ENCODE measurements at regions not wholly inside any gene's neighbourhood (a gene's known extent, or its start where the extent isn't known, plus 50 kb on each side); places are given as distances from the start of the nearest gene placed in this dataset.

DNA sequence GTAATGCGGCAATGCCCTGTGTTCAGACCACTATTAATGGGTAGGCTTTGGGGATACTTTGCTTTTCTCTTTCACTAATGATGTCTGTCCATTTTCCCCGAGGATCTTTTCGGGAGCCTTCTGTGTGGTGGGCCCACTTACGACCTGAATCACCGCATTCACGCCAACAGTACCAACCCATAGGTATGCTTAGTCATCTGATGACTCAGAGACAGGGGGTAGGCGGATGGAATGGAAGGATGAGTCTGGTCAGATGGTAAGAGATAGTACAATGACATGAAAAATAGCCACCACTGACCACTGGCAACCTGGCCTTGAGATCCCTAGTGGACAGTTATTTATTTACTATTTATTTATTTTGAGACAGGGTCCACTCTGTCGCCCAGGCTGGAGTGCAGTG lies 76.0 kb upstream of the DHRSX start:
- TF ChIP-seq CTCF (IDR thresholded peaks at IDR 0.05; ENCODE audit: low read depth, low read length, poor library complexity, severe bottlenecking) (no peak), EZH2phosphoT487 (IDR thresholded peaks at IDR 0.05; ENCODE audit: borderline replicate concordance, low read length) (no peak)

All from DOHH2 (cell line).